Liver (tissue), 8 donors: ENCODE measurements at regions not wholly inside any gene's neighbourhood (a gene's known extent, or its start where the extent isn't known, plus 50 kb on each side); places are given as distances from the start of the nearest gene placed in this dataset.

Experiments used
- DNase-seq: peaks from one replicate; pipeline ENCODE4 v3.0.0-alpha.2; 2017; ENCODE audit warnings: low spot score
- H3K27ac ChIP-seq, 2 donors: one replicate each; pipeline ENCODE4 v1.7.0; 2013; ENCODE audit warnings: inconsistent platforms in 2 of 2, low read length in 2 of 2, control low read depth in 1 of 2, low read depth in 1 of 2, mild to moderate bottlenecking in 1 of 2
- H3K27me3 ChIP-seq, 4 donors: one replicate each; pipeline versions ENCODE4 v1.6.1 to v1.7.0; 2013; ENCODE audit warnings: low read length in 3 of 4, inconsistent platforms in 1 of 4, mild to moderate bottlenecking in 1 of 4, moderate library complexity in 1 of 4; ENCODE audit not compliant: control insufficient read depth in 4 of 4, insufficient read depth in 4 of 4
- H3K36me3 ChIP-seq, 4 donors: one replicate each; pipeline versions ENCODE4 v1.6.1 to v1.7.0; 2013; ENCODE audit warnings: low read length in 3 of 4, mild to moderate bottlenecking in 3 of 4, low read depth in 1 of 4, moderate library complexity in 1 of 4; ENCODE audit not compliant: control insufficient read depth in 4 of 4, insufficient read depth in 3 of 4
- H3K4me1 ChIP-seq, 4 donors: one replicate each; pipeline versions ENCODE4 v1.6.1 to v1.7.0; 2013; ENCODE audit warnings: low read length in 3 of 4, mild to moderate bottlenecking in 3 of 4, moderate library complexity in 1 of 4; ENCODE audit not compliant: control insufficient read depth in 4 of 4, insufficient read depth in 4 of 4
- H3K4me3 ChIP-seq, 3 donors: one replicate each; pipeline versions ENCODE4 v1.6.1 to v1.7.0; 2013; ENCODE audit warnings: low read length in 3 of 3, control low read depth in 1 of 3, low read depth in 1 of 3, mild to moderate bottlenecking in 1 of 3
- H3K9ac ChIP-seq, 2 donors: one replicate each; pipeline ENCODE4 v1.7.0; 2013; ENCODE audit warnings: low read length in 2 of 2, mild to moderate bottlenecking in 2 of 2, moderate library complexity in 2 of 2, control low read depth in 1 of 2, low read depth in 1 of 2
- H3K9me3 ChIP-seq, 4 donors: one replicate each; pipeline versions ENCODE4 v1.6.1 to v1.7.0; 2013; ENCODE audit warnings: low read length in 3 of 4; ENCODE audit not compliant: control insufficient read depth in 4 of 4
- EGR1 ChIP-seq, 2 donors: IDR thresholded peaks; 2 replicates each; pipeline ENCODE4 v1.6.1; 2016 to 2018; ENCODE audit warnings: antibody characterized with exemption in 2 of 2, low read depth in 2 of 2
- FOXA2 ChIP-seq: IDR thresholded peaks from 2 replicates; pipeline ENCODE4 v1.6.1; 2016; ENCODE audit warnings: antibody characterized with exemption
- GABPA ChIP-seq, 2 donors: IDR thresholded peaks in 1 of 2; conservative IDR thresholded peaks in 1 of 2; 2 replicates each; pipeline ENCODE4 v1.6.1; 2016; ENCODE audit warnings: antibody characterized with exemption in 2 of 2, mild to moderate bottlenecking in 1 of 2, moderate library complexity in 1 of 2
- HNF4A ChIP-seq, 2 donors: conservative IDR thresholded peaks; 2 replicates each; pipeline ENCODE4 v1.6.1; 2016; ENCODE audit warnings: antibody characterized with exemption in 2 of 2, mild to moderate bottlenecking in 2 of 2
- JUND ChIP-seq, 2 donors: IDR thresholded peaks; 2 replicates each; pipeline ENCODE4 v1.6.1; 2016; ENCODE audit warnings: antibody characterized with exemption in 2 of 2
- NR2F2 ChIP-seq: IDR thresholded peaks from 2 replicates; pipeline ENCODE4 v1.6.1; 2016; ENCODE audit warnings: antibody characterized with exemption
- RAD21 ChIP-seq, 2 donors: IDR thresholded peaks; 2 replicates each; pipeline ENCODE4 v1.6.1; 2016; ENCODE audit warnings: antibody characterized with exemption in 2 of 2, mild to moderate bottlenecking in 2 of 2
- RXRA ChIP-seq, 2 donors: IDR thresholded peaks; 2 replicates each; pipeline ENCODE4 v1.6.1; 2017 to 2018; ENCODE audit warnings: antibody characterized with exemption in 2 of 2, mild to moderate bottlenecking in 1 of 2
- SP1 ChIP-seq: IDR thresholded peaks from 2 replicates; pipeline ENCODE4 v1.6.1; 2018; ENCODE audit warnings: antibody characterized with exemption, mild to moderate bottlenecking
- TAF1 ChIP-seq: conservative IDR thresholded peaks from 2 replicates; pipeline ENCODE4 v1.6.1; 2016; ENCODE audit warnings: antibody characterized with exemption, mild to moderate bottlenecking
- YY1 ChIP-seq: IDR thresholded peaks from 2 replicates; pipeline ENCODE4 v1.6.1; 2016; ENCODE audit warnings: antibody characterized with exemption, mild to moderate bottlenecking
- WGBS: extraction: QIAGEN DNeasy Blood & Tissue Kit; methylation state at CpG from one replicate; pipeline ENCODE4 v1.1.7; 2013; 5-methylcytosine and 5-hydroxymethylcytosine counted together
- TF ChIP-seq, protein P1 (sequence below): IDR thresholded peaks from 2 replicates; pipeline ENCODE4 v1.6.1; 2016; ENCODE audit warnings: antibody characterized with exemption
- TF ChIP-seq, protein P2 (sequence below): fragments of 150-350 bp; IDR thresholded peaks from 2 replicates; pipeline ENCODE4 v1.5.1; 2017; ENCODE audit warnings: improper control_type of control experiment, low read depth, low read length; ENCODE audit not compliant: missing input control
- TF ChIP-seq, protein P3 (sequence below): IDR thresholded peaks from 2 replicates; pipeline ENCODE4 v1.6.1; 2016; ENCODE audit warnings: antibody characterized with exemption
- TF ChIP-seq, protein P4 (sequence below): IDR thresholded peaks from 2 replicates; pipeline ENCODE4 v1.6.1; 2016; ENCODE audit warnings: antibody characterized with exemption, mild to moderate bottlenecking
- donor health status: healthy.
- donor health status: healthy.
- donor health status: healthy.
- donor health status: healthy.
- donor health status: healthy.

DNA sequence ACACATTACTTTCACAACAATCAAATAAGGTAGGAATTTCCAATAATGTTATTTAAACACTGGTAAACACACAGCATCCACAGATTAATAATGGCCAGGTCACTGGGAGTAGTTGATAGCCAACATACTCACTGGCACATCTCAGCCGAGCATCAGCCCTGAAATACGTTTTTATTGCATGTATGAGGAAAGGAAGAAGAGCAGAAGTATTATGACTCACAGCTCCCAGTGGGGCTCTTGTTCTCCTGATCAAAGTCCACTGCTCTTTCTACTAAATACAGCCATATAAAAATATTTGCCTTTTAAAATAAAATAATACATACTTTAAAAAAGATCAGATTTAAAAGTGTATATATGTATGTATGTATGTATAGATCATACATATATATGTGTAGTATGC, 999.6 kb downstream of the SUCLG1 start:
- DNase-seq = no peak
- 78% methylated on average over 2 of the region's 2 CpGs for WGBS
- no peak overlapping the region for H3K27ac ChIP-seq
- H3K4me1 ChIP-seq = no peaks in the 10 kb centered on the region
- H3K9ac ChIP-seq = no peak overlapping the region
- no peaks in the 10 kb centered on the region for H3K36me3 ChIP-seq
- H3K9me3 ChIP-seq = no peaks in the 10 kb centered on the region
- H3K27me3 ChIP-seq = no peaks in the 10 kb centered on the region
- no peak overlapping the region for H3K4me3 ChIP-seq
- no peak for TF ChIP-seq RAD21 (IDR thresholded peaks at IDR 0.05)
- TF ChIP-seq NR2F2 = no peak
- TF ChIP-seq YY1 = no peak
- TF ChIP-seq, protein P1, sequence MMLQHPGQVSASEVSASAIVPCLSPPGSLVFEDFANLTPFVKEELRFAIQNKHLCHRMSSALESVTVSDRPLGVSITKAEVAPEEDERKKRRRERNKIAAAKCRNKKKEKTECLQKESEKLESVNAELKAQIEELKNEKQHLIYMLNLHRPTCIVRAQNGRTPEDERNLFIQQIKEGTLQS = no peak
- no peak for TF ChIP-seq FOXA2
- no peak for TF ChIP-seq JUND (IDR thresholded peaks at IDR 0.05)
- TF ChIP-seq TAF1 = no peak
- TF ChIP-seq GABPA (IDR thresholded peaks at IDR 0.05 in 1 of 2, conservative IDR thresholded peaks at IDR 0.05 in 1 of 2) = no peak
- TF ChIP-seq, protein P2, sequence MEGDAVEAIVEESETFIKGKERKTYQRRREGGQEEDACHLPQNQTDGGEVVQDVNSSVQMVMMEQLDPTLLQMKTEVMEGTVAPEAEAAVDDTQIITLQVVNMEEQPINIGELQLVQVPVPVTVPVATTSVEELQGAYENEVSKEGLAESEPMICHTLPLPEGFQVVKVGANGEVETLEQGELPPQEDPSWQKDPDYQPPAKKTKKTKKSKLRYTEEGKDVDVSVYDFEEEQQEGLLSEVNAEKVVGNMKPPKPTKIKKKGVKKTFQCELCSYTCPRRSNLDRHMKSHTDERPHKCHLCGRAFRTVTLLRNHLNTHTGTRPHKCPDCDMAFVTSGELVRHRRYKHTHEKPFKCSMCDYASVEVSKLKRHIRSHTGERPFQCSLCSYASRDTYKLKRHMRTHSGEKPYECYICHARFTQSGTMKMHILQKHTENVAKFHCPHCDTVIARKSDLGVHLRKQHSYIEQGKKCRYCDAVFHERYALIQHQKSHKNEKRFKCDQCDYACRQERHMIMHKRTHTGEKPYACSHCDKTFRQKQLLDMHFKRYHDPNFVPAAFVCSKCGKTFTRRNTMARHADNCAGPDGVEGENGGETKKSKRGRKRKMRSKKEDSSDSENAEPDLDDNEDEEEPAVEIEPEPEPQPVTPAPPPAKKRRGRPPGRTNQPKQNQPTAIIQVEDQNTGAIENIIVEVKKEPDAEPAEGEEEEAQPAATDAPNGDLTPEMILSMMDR = no peak
- TF ChIP-seq, protein P3, sequence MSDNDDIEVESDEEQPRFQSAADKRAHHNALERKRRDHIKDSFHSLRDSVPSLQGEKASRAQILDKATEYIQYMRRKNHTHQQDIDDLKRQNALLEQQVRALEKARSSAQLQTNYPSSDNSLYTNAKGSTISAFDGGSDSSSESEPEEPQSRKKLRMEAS = no peak
- no peak for TF ChIP-seq HNF4A (conservative IDR thresholded peaks at IDR 0.05)
- TF ChIP-seq EGR1 (IDR thresholded peaks at IDR 0.05; ENCODE audit: low read depth in 2 of 2) = no peak
- TF ChIP-seq RXRA (IDR thresholded peaks at IDR 0.05) = no peak
- TF ChIP-seq SP1 = no peak
- TF ChIP-seq, protein P4, sequence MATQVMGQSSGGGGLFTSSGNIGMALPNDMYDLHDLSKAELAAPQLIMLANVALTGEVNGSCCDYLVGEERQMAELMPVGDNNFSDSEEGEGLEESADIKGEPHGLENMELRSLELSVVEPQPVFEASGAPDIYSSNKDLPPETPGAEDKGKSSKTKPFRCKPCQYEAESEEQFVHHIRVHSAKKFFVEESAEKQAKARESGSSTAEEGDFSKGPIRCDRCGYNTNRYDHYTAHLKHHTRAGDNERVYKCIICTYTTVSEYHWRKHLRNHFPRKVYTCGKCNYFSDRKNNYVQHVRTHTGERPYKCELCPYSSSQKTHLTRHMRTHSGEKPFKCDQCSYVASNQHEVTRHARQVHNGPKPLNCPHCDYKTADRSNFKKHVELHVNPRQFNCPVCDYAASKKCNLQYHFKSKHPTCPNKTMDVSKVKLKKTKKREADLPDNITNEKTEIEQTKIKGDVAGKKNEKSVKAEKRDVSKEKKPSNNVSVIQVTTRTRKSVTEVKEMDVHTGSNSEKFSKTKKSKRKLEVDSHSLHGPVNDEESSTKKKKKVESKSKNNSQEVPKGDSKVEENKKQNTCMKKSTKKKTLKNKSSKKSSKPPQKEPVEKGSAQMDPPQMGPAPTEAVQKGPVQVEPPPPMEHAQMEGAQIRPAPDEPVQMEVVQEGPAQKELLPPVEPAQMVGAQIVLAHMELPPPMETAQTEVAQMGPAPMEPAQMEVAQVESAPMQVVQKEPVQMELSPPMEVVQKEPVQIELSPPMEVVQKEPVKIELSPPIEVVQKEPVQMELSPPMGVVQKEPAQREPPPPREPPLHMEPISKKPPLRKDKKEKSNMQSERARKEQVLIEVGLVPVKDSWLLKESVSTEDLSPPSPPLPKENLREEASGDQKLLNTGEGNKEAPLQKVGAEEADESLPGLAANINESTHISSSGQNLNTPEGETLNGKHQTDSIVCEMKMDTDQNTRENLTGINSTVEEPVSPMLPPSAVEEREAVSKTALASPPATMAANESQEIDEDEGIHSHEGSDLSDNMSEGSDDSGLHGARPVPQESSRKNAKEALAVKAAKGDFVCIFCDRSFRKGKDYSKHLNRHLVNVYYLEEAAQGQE = no peak

DNA sequence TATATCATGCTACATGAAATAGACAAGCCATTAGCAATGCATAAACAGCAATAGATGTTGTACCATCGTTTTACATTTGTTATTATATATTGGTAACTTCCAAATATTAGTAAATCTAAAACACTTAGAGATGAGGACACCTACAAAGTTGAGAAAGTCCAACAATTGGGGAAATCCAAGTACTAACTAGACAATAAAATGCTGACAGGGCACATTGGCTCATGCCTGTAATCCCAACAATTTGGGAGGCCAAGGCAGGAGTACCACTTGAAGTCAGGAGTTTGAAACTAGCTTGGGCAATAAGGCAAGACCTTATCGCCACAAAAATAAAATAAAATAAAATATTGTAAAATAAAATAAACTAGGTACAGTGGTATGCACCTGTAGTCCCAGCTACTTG, 1023.1 kb downstream of the SUCLG1 start:
- H3K4me1 ChIP-seq = no peaks in the 10 kb centered on the region
- no peak for TF ChIP-seq RXRA (IDR thresholded peaks at IDR 0.05)
- no peak for TF ChIP-seq FOXA2
- WGBS = 80% methylated on average over 2 of the region's 2 CpGs

More for the DNA sequence above, 1023.1 kb downstream of the SUCLG1 start:
- H3K9me3 ChIP-seq = no peaks in the 10 kb centered on the region
- H3K36me3 ChIP-seq = no peaks in the 10 kb centered on the region
- no peak overlapping the region for H3K4me3 ChIP-seq
- no peak for DNase-seq
- no peaks in the 10 kb centered on the region for H3K27me3 ChIP-seq
- H3K9ac ChIP-seq = no peak overlapping the region
- H3K27ac ChIP-seq = no peak overlapping the region
